ENCODE measurements at regions not wholly inside any gene's neighbourhood (a gene's known extent, or its start where the extent isn't known, plus 50 kb on each side); places are given as distances from the start of the nearest gene placed in this dataset.

DNA sequence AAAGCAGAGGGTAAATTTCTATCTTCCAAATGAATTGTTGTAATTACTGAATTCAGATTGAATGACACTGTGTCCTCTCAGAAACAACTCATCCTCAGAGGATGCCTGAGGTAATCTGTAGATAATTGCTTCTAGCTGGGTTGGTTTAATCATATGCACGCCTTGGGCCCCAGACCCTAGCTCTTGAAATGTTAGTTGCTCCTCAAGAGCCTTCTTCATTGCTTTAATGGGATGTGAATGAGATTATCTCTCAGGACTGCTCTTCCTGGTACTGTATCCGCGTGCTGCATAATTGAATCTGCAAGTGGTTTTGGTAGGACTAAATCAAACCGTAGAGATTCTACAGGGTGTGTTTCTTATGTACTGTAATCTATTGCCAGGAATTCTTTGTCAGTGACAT is 569.3 kb upstream of the NEGR1 start:
- Histone ChIP-seq H3K27me3 (no peaks in the 10 kb centered on the region), H3K27ac (no peak overlapping the region), H3K36me3 (no peaks in the 10 kb centered on the region), H3K9me3 (no peaks in the 10 kb centered on the region), H3K4me3 (no peak overlapping the region), H3K4me1 (no peaks in the 10 kb centered on the region)
- TF ChIP-seq, protein P1, sequence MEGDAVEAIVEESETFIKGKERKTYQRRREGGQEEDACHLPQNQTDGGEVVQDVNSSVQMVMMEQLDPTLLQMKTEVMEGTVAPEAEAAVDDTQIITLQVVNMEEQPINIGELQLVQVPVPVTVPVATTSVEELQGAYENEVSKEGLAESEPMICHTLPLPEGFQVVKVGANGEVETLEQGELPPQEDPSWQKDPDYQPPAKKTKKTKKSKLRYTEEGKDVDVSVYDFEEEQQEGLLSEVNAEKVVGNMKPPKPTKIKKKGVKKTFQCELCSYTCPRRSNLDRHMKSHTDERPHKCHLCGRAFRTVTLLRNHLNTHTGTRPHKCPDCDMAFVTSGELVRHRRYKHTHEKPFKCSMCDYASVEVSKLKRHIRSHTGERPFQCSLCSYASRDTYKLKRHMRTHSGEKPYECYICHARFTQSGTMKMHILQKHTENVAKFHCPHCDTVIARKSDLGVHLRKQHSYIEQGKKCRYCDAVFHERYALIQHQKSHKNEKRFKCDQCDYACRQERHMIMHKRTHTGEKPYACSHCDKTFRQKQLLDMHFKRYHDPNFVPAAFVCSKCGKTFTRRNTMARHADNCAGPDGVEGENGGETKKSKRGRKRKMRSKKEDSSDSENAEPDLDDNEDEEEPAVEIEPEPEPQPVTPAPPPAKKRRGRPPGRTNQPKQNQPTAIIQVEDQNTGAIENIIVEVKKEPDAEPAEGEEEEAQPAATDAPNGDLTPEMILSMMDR (IDR thresholded peaks at IDR 0.05) = no peak
- no peak for TF ChIP-seq POLR2A (IDR thresholded peaks at IDR 0.05)
- DNase-seq = no peak
- intact Hi-C loops (cut with DNase I; ENCODE audit: low total_unique reads) = no loop called here

DNA sequence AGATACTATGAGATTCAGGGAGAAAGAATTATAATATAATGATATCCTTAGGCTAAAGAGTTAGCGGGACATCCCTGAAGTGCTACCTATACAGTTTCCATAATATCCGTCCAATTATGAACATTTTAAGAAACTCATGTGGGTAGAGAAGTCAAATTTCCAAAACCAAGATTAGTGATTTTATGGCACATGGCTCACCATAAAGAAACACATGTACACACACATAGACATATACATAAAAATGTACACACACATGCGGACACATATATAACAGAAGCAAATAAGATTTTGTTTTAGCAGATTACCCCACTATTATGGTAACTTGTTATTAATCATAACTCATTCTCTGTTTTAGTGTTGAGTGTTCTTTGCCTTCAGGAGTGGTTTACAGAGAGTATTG is 566.7 kb upstream of the NEGR1 start:
- TF ChIP-seq, protein P1 (IDR thresholded peaks at IDR 0.05) = no peak
- TF ChIP-seq POLR2A (IDR thresholded peaks at IDR 0.05) = no peak
- no peaks in the 10 kb centered on the region for H3K27me3 ChIP-seq
- DNase-seq = no peak
- no peaks in the 10 kb centered on the region for H3K9me3 ChIP-seq
- H3K4me3 ChIP-seq = no peak overlapping the region
- H3K27ac ChIP-seq = no peak overlapping the region
- no peaks in the 10 kb centered on the region for H3K36me3 ChIP-seq
- no peaks in the 10 kb centered on the region for H3K4me1 ChIP-seq
- intact Hi-C loops (cut with DNase I; ENCODE audit: low total_unique reads) = no loop called here

DNA sequence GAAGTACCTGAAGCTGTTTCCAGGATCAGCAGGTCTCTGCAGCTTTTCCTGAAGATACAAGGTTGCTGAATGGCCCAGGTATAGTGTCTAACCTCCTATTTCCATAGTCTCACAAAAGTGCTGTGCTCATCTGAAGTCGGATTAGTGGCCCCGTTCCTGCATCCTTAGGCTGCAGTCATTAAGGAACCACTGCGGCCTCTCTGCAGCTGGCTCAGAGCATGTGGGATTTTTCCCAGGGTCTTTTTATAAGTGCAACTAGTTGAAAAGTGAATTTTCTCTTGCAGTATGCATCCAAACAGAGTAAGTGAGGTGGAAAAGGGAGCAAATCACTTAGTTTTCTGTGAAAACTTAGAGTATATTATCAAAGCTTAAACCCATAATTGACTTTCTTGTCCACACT is 565.3 kb upstream of the NEGR1 start:
- intact Hi-C loops (cut with DNase I; ENCODE audit: low total_unique reads) = no loop called here
- H3K27ac ChIP-seq = no peak overlapping the region
- DNase-seq = no peak
- H3K4me3 ChIP-seq = no peak overlapping the region
- H3K36me3 ChIP-seq = no peaks in the 10 kb centered on the region
- no peaks in the 10 kb centered on the region for H3K9me3 ChIP-seq
- no peaks in the 10 kb centered on the region for H3K4me1 ChIP-seq
- TF ChIP-seq, protein P1 (IDR thresholded peaks at IDR 0.05) = no peak
- no peak for TF ChIP-seq POLR2A (IDR thresholded peaks at IDR 0.05)
- H3K27me3 ChIP-seq = no peaks in the 10 kb centered on the region

DNA sequence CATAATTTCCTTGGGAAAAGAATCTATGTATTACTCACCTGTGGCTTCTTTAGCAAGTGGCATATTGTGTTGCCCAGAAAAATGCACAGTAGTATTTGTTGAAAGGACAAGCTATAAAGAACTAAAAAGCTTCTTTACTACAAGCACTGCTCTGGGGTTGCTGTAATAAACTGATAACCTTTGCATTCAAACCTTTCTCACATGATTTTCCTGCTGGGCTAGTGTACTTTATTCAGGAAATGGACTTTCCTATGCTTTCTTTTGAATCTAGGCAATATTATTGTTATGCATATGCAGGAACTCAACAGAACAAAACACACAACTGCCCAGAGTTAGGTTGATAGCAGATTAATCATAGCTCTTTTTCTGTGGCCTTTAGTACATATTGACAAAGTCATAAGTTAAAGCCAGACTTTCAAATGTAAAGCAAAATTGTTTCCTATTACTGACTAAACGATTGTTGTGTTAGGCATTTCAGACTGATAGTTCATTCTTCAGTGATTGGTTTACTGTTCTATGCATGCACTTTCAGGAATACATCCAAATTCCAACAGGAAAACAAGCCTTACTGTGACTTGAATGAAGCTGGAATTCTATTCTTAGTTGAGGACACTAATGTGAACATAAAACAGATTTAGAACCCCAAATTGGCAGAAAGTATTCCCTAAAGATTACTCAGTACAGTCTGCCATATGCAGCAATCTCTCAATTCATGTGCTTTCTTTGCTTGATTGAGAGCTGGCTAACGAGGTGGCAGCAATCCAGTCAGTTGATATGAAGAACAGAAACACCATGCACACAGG is 564.3 kb upstream of the NEGR1 start:
- DNase-seq = no peak
- Histone ChIP-seq H3K4me3 (no peak overlapping the region), H3K4me1 (no peaks in the 10 kb centered on the region), H3K27me3 (no peaks in the 10 kb centered on the region), H3K27ac (no peak overlapping the region), H3K9me3 (no peaks in the 10 kb centered on the region), H3K36me3 (no peaks in the 10 kb centered on the region)
- TF ChIP-seq, protein P1 (IDR thresholded peaks at IDR 0.05) = no peak
- TF ChIP-seq POLR2A (IDR thresholded peaks at IDR 0.05) = no peak
- intact Hi-C loops (cut with DNase I; ENCODE audit: low total_unique reads) = no loop called here

DNA sequence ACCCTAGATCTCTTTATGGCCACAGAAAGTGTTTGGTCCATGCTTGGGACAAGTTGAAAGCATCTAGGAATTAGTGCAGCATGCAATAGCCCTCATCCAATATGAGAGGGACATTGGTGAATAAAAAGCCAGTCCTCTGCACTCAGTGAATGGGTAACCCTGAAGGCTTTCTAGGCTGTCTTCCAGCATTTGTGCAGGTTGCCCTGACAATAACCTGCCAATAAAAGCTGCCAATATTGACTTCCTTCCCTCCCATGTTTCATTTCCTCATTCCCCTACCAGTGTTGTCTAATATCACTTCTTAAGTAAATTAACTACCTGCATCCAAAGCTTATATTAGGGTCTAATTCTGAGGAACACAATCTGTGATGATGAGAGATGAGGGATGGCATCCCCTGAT is 563.6 kb upstream of the NEGR1 start:
- H3K36me3 ChIP-seq = no peaks in the 10 kb centered on the region
- TF ChIP-seq POLR2A (IDR thresholded peaks at IDR 0.05) = no peak
- TF ChIP-seq, protein P1 (IDR thresholded peaks at IDR 0.05) = no peak
- intact Hi-C loops (cut with DNase I; ENCODE audit: low total_unique reads) = no loop called here
- no peaks in the 10 kb centered on the region for H3K27me3 ChIP-seq
- no peaks in the 10 kb centered on the region for H3K4me1 ChIP-seq
- H3K9me3 ChIP-seq = no peaks in the 10 kb centered on the region
- no peak overlapping the region for H3K27ac ChIP-seq
- no peak overlapping the region for H3K4me3 ChIP-seq
- DNase-seq = no peak

Data from uterus (tissue), 3 donors.